Omental fat pad (tissue), 3 donors: ENCODE measurements at regions not wholly inside any gene's neighbourhood (a gene's known extent, or its start where the extent isn't known, plus 50 kb on each side); places are given as distances from the start of the nearest gene placed in this dataset.
"Not testable (repeated sequence)": the region's sequence is repeated elsewhere in the genome, so short reads cannot be mapped to it uniquely, and the experiment has no call there.

ENCODE experiments used
- ATAC-seq: fragments of 150-250 bp; one replicate; pipeline ENCODE4 v1.9.1; 2016; ENCODE audit warnings: mild to moderate bottlenecking, moderate library complexity; ENCODE audit not compliant: low FRiP score
- DNase-seq: peaks from one replicate; pipeline ENCODE4 v3.0.0-alpha.2; 2019; ENCODE audit warnings: low spot score
- CTCF ChIP-seq, 3 donors: fragments of 450-650 bp; IDR thresholded peaks; one replicate each; pipeline ENCODE4 v1.5.1; 2016 to 2017; ENCODE audit warnings: antibody characterized with exemption in 3 of 3, mild to moderate bottlenecking in 3 of 3, moderate library complexity in 2 of 3

- no peak for TF ChIP-seq CTCF (IDR thresholded peaks at IDR 0.05)
- no peak for ATAC-seq
Observed at GRCh38 chr1:233460692-233461091, 133.2 kb downstream of the MAP3K21 start.

GRCh38 chr1:233461847-233462246, 134.3 kb downstream of the MAP3K21 start:
- no peak for ATAC-seq
- DNase-seq, result no peak
- no peak for TF ChIP-seq CTCF (IDR thresholded peaks at IDR 0.05)

More at GRCh38 chr1:233460692-233461091, 133.2 kb downstream of the MAP3K21 start:
- DNase-seq, result no peak

- no peak for DNase-seq
- no peak for ATAC-seq
- no peak for TF ChIP-seq CTCF (IDR thresholded peaks at IDR 0.05)
Observed at GRCh38 chr1:233463333-233463732, 135.8 kb downstream of the MAP3K21 start.

- ATAC-seq, result no peak
- no peak for TF ChIP-seq CTCF (IDR thresholded peaks at IDR 0.05)
- no peak for DNase-seq
Observed at GRCh38 chr1:233465745-233466343, 138.3 kb downstream of the MAP3K21 start.

- DNase-seq, result no peak
- no peak for TF ChIP-seq CTCF (IDR thresholded peaks at IDR 0.05)
- ATAC-seq, result no peak
Observed at GRCh38 chr1:233470741-233471499, 143.0 kb upstream of the KCNK1 start.

GRCh38 chr1:233471851-233472250, 142.1 kb upstream of the KCNK1 start:
- DNase-seq, ATAC-seq: not testable (repeated sequence)

GRCh38 chr1:233472796-233473195, 141.1 kb upstream of the KCNK1 start:
- not testable (repeated sequence) for ATAC-seq, DNase-seq

GRCh38 chr1:233473549-233474204, 140.2 kb upstream of the KCNK1 start:
- TF ChIP-seq CTCF (IDR thresholded peaks at IDR 0.05), result no peak
- ATAC-seq (no peak), DNase-seq (no peak)
